H1 (cell line): ENCODE measurements at regions not wholly inside any gene's neighbourhood (a gene's known extent, or its start where the extent isn't known, plus 50 kb on each side); places are given as distances from the start of the nearest gene placed in this dataset.
A peak's percentile ranks its signal among the peaks of the same experiment; 100 is the strongest.

Source experiments
- CTCF ChIA-PET: fragments of 300-600 bp; sonication (Branson Sonifier 250); formaldehyde crosslinking; loops from one replicate; lab custom pipeline; 2021; ENCODE audit not compliant: partially characterized antibody; lab: Charles Lee
- POLR2A ChIA-PET: fragments of 300-600 bp; sonication (Branson Sonifier 250); formaldehyde crosslinking; loops from one replicate; lab custom pipeline; 2021; ENCODE audit warnings: inconsistent platforms; ENCODE audit not compliant: partially characterized antibody; lab: Charles Lee
- DNase-seq, 2 experiments: peaks; one replicate each; pipeline versions ENCODE4 v3.0.0 to v3.0.0-alpha.2; 2010 to 2022; ENCODE audit warnings: low spot score in 2 of 2, low read depth in 1 of 2, mixed read lengths in 1 of 2
- FAIRE-seq: peaks from 2 replicates; lab custom pipeline; 2011; peaks lifted over from hg19 to GRCh38; lab: Jason Lieb, UNC
- H2AFZ ChIP-seq: 2 replicates; pipeline ENCODE4 v1.8.1; 2012; ENCODE audit warnings: low read length, inconsistent platforms
- H2AK5ac ChIP-seq: 2 replicates; pipeline ENCODE4 v1.6.1; 2013; ENCODE audit warnings: low read depth, low read length
- H2BK120ac ChIP-seq: replicated peaks from 2 replicates; pipeline ENCODE3; 2013; ENCODE audit warnings: low read depth, low read length, inconsistent platforms
- H2BK12ac ChIP-seq: 2 replicates; pipeline ENCODE4 v1.6.1; 2013; ENCODE audit warnings: low read depth, low read length
- H2BK15ac ChIP-seq: 2 replicates; pipeline ENCODE4 v1.6.1; 2013; ENCODE audit warnings: low read length
- H2BK20ac ChIP-seq: 2 replicates; pipeline ENCODE4 v1.6.1; 2013; ENCODE audit warnings: low read length
- H2BK5ac ChIP-seq: 2 replicates; pipeline ENCODE4 v1.6.1; 2013; ENCODE audit warnings: low read depth, low read length
- H3K14ac ChIP-seq: 2 replicates; pipeline ENCODE4 v1.6.1; 2013; ENCODE audit warnings: inconsistent platforms; ENCODE audit not compliant: insufficient read length
- H3K18ac ChIP-seq: 2 replicates; pipeline ENCODE4 v1.6.1; 2013; ENCODE audit warnings: low read length; ENCODE audit errors: extremely low read depth
- H3K23ac ChIP-seq: 2 replicates; pipeline ENCODE4 v1.6.1; 2013; ENCODE audit warnings: inconsistent platforms; ENCODE audit not compliant: insufficient read length
- H3K23me2 ChIP-seq: 2 replicates; pipeline ENCODE4 v1.6.1; 2013; ENCODE audit warnings: low read depth, low read length
- H3K27ac ChIP-seq: 2 replicates; pipeline ENCODE4 v1.6.1; 2011; ENCODE audit warnings: low read depth, low read length, inconsistent platforms
- H3K27me3 ChIP-seq, 4 experiments: replicated peaks in 1 of 4; 1 replicate in 1 of 4; 2 replicates in 3 of 4; pipeline versions ENCODE4 v1.6.1 to v1.8.1; 2011 to 2013; ENCODE audit warnings: low read length in 3 of 4, mild to moderate bottlenecking in 3 of 4, inconsistent platforms in 2 of 4, mixed read lengths in 2 of 4, moderate library complexity in 1 of 4; ENCODE audit not compliant: control insufficient read depth in 3 of 4, insufficient read depth in 3 of 4; ENCODE audit errors: extremely low read depth in 1 of 4
- H3K36me3 ChIP-seq, 4 experiments: 2 replicates each; pipeline versions ENCODE4 v1.6.1 to v1.8.1; 2011 to 2013; ENCODE audit warnings: mild to moderate bottlenecking in 4 of 4, low read length in 3 of 4, moderate library complexity in 2 of 4, control low read depth in 1 of 4, inconsistent platforms in 1 of 4; ENCODE audit not compliant: insufficient read depth in 4 of 4, control insufficient read depth in 2 of 4
- H3K4ac ChIP-seq: replicated peaks from 2 replicates; pipeline ENCODE3; 2013; ENCODE audit warnings: low read length, low read depth, mixed read lengths, inconsistent platforms; ENCODE audit not compliant: insufficient read length
- H3K4me1 ChIP-seq, 4 experiments: replicated peaks in 1 of 4; 1 replicate in 1 of 4; 2 replicates in 3 of 4; pipeline versions ENCODE4 v1.6.1 to v1.8.1; 2011 to 2013; ENCODE audit warnings: low read length in 3 of 4, inconsistent platforms in 2 of 4, mixed read lengths in 1 of 4; ENCODE audit not compliant: insufficient read depth in 4 of 4, control insufficient read depth in 3 of 4
- H3K4me2 ChIP-seq, 2 experiments: 2 replicates each; pipeline versions ENCODE4 v1.6.1 to v1.8.1; 2011 to 2013; ENCODE audit warnings: low read depth in 2 of 2, low read length in 2 of 2, control low read depth in 1 of 2, inconsistent platforms in 1 of 2, mild to moderate bottlenecking in 1 of 2; ENCODE audit not compliant: insufficient read depth in 1 of 2
- H3K4me3 ChIP-seq, 4 experiments: fragments of 200-600, 300-600 bp in 1 of 4; sonication (generic), shearing (Covaris generic), sonication (Bioruptor Twin) in 1 of 4; 2 replicates each; pipeline versions ENCODE4 v1.5.1 to v1.8.1; 2011 to 2016; ENCODE audit warnings: low read length in 4 of 4, low read depth in 3 of 4, control low read depth in 2 of 4, inconsistent platforms in 2 of 4, mild to moderate bottlenecking in 2 of 4, mixed read lengths in 1 of 4, moderate library complexity in 1 of 4; ENCODE audit not compliant: insufficient read depth in 2 of 4; ENCODE audit errors: extremely low read depth in 1 of 4
- H3K56ac ChIP-seq: replicated peaks from 2 replicates; pipeline ENCODE3; 2013; ENCODE audit warnings: low read depth, mild to moderate bottlenecking, mixed read lengths, low read length, inconsistent platforms; ENCODE audit not compliant: insufficient read length
- H3K79me1 ChIP-seq: 2 replicates; pipeline ENCODE4 v1.6.1; 2013; ENCODE audit warnings: low read depth, low read length, control low read depth
- H3K79me2 ChIP-seq, 2 experiments: 2 replicates each; pipeline versions ENCODE4 v1.6.1 to v1.8.1; 2012 to 2013; ENCODE audit warnings: low read length in 2 of 2, mild to moderate bottlenecking in 2 of 2, inconsistent platforms in 1 of 2; ENCODE audit not compliant: insufficient read depth in 2 of 2, control insufficient read depth in 1 of 2
- H3K9ac ChIP-seq, 4 experiments: replicated peaks in 1 of 4; 1 replicate in 1 of 4; 2 replicates in 3 of 4; pipeline versions ENCODE4 v1.6.1 to v1.8.1; 2011 to 2013; ENCODE audit warnings: low read depth in 3 of 4, low read length in 3 of 4, control low read depth in 2 of 4, mild to moderate bottlenecking in 2 of 4, moderate library complexity in 2 of 4, inconsistent platforms in 1 of 4; ENCODE audit errors: extremely low read depth in 1 of 4
- H3K9me3 ChIP-seq, 2 experiments: 2 replicates each; pipeline versions ENCODE4 v1.6.1 to v1.8.1; 2012 to 2013; ENCODE audit warnings: mild to moderate bottlenecking in 2 of 2, moderate library complexity in 2 of 2, control low read depth in 1 of 2, inconsistent platforms in 1 of 2, low read depth in 1 of 2, low read length in 1 of 2, mixed read lengths in 1 of 2; ENCODE audit not compliant: insufficient read depth in 2 of 2
- H4K20me1 ChIP-seq, 2 experiments: replicated peaks in 1 of 2; 2 replicates each; pipeline versions ENCODE3 to v1.8.1; 2011 to 2013; ENCODE audit warnings: inconsistent platforms in 2 of 2, low read length in 2 of 2, mild to moderate bottlenecking in 1 of 2; ENCODE audit not compliant: insufficient read depth in 2 of 2, control insufficient read depth in 1 of 2
- H4K5ac ChIP-seq: 2 replicates; pipeline ENCODE4 v1.6.1; 2013; ENCODE audit warnings: low read length, low read depth, mixed read lengths, inconsistent platforms; ENCODE audit not compliant: insufficient read length
- H4K8ac ChIP-seq: 2 replicates; pipeline ENCODE4 v1.8.0; 2013; ENCODE audit warnings: mild to moderate bottlenecking, moderate library complexity, low read length, inconsistent platforms; ENCODE audit not compliant: insufficient read depth; ENCODE audit errors: extremely low read depth
- H4K91ac ChIP-seq: replicated peaks from 2 replicates; pipeline ENCODE3; 2013; ENCODE audit warnings: low read length, mixed read lengths, inconsistent platforms; ENCODE audit not compliant: insufficient read length
- CHD1 ChIP-seq: IDR thresholded peaks from 2 replicates; pipeline ENCODE4 v1.6.1; 2012; ENCODE audit warnings: low read depth, low read length, improper control_type of control experiment
- EGR1 ChIP-seq: IDR thresholded peaks from 2 replicates; pipeline ENCODE4 v1.6.1; 2011; ENCODE audit warnings: low read depth, low read length, borderline replicate concordance
- HDAC6 ChIP-seq: IDR thresholded peaks from one replicate; pipeline ENCODE4 v1.7.1; 2012; ENCODE audit warnings: low read depth, mild to moderate bottlenecking, inconsistent platforms, low read length, moderate library complexity
- WGBS, 2 experiments: shearing (Covaris generic) in 1 of 2; methylation state at CpG; one replicate each; pipeline versions ENCODE4 v1.1.6 to v1.1.7; 2013 to 2015; ENCODE audit warnings: low lambda C conversion rate in 2 of 2, mixed read lengths in 2 of 2, inconsistent platforms in 1 of 2, low coverage in 1 of 2, missing lambda C conversion rate in 1 of 2; ENCODE audit not compliant: insufficient replicate concordance in 2 of 2, insufficient coverage in 1 of 2, insufficient read length in 1 of 2; ENCODE audit errors: extremely low coverage in 1 of 2, missing lambda C conversion rate in 1 of 2; 5-methylcytosine and 5-hydroxymethylcytosine counted together

DNA sequence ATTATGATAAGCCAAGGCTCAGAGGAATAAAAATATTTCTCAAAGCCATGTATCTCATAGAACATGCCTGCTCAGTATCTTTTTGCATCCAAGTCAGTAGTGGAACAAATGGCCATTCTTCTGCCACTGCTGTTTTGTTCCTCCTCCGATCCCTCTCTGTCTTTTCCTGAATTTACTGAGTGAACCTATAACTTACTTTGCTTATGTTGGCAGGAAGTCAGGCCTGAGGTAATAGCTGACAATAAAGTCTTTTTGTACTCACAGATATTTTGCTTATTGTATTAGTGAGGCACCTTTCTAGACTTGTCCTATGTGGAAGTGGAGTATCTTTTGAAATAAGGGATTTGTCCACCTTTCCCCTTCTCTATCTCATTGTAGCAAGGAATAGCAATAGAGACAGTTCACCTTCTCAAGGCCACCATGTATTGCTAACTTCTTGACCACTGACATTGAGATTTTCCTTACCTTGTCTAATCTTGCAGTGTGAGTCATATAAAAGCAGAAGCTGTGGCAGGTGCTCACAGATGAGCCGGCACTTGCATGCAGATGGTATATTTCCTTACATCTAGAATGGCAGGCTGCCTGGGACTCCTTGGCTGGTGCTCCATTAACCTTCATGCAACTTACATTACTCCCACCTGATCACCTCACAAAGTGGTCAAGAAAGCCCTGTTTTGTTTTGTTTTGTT lies 68.2 kb downstream of the AGTR2 start:
- H2AK5ac ChIP-seq: no peak overlapping the region
- no peak overlapping the region for H3K9ac ChIP-seq
- POLR2A ChIA-PET: no interaction called here
- no peak overlapping the region for H2BK12ac ChIP-seq
- H2BK15ac ChIP-seq: no peak overlapping the region
- H3K23me2 ChIP-seq: no peaks in the 10 kb centered on the region
- peaks cover 0 to 6% of the 10 kb centered on the region in 2 experiments; a peak in 1 of 4 replicates for H3K9me3 ChIP-seq
- H3K4ac ChIP-seq: no peak overlapping the region
- H3K4me2 ChIP-seq: no peak overlapping the region
- H4K8ac ChIP-seq: no peak overlapping the region
- H4K5ac ChIP-seq: no peak overlapping the region
- no peak overlapping the region for H3K27ac ChIP-seq
- DNase-seq (no peak), FAIRE-seq (peak; percentile 80)
- H2BK120ac ChIP-seq: no peak overlapping the region
- no peak overlapping the region for H3K23ac ChIP-seq
- no peak overlapping the region for H3K4me3 ChIP-seq
- no peaks in the 10 kb centered on the region for H3K79me1 ChIP-seq
- no peaks in the 10 kb centered on the region for H3K36me3 ChIP-seq
- no peak overlapping the region for H3K14ac ChIP-seq
- no peak overlapping the region for H3K56ac ChIP-seq
- no peaks in the 10 kb centered on the region for H3K4me1 ChIP-seq
- H2AFZ ChIP-seq: no peak overlapping the region
- CTCF ChIA-PET: no interaction called here
- no peaks in the 10 kb centered on the region for H4K20me1 ChIP-seq
- WGBS, 2 experiments: 95% methylated on average over 2 of the region's 2 CpGs; no CpG with 5 or more reads in 1 of the 2 experiments
- H3K79me2 ChIP-seq: no peaks in the 10 kb centered on the region
- H3K27me3 ChIP-seq: no peaks in the 10 kb centered on the region
- H2BK5ac ChIP-seq: no peak overlapping the region
- H3K18ac ChIP-seq: no peak overlapping the region
- H4K91ac ChIP-seq: no peak overlapping the region
- H2BK20ac ChIP-seq: no peak overlapping the region
- TF ChIP-seq CHD1: no peak
- no peak for TF ChIP-seq HDAC6
- no peak for TF ChIP-seq EGR1
